NB4 (cell line): ENCODE measurements at regions not wholly inside any gene's neighbourhood (a gene's known extent, or its start where the extent isn't known, plus 50 kb on each side); places are given as distances from the start of the nearest gene placed in this dataset.

Source experiments
- CTCF ChIP-seq: IDR thresholded peaks from one replicate; pipeline ENCODE4 v1.5.1; 2012; ENCODE audit warnings: low read depth, low read length
- POLR2A ChIP-seq: IDR thresholded peaks from 2 replicates; pipeline ENCODE4 v1.6.1; 2011; ENCODE audit warnings: mild to moderate bottlenecking; ENCODE audit not compliant: insufficient read length; ENCODE audit errors: extremely low read depth
- TF ChIP-seq, protein P1 (sequence below): IDR thresholded peaks from 2 replicates; pipeline ENCODE4 v1.6.1; 2011; ENCODE audit warnings: low read depth, low read length

DNA sequence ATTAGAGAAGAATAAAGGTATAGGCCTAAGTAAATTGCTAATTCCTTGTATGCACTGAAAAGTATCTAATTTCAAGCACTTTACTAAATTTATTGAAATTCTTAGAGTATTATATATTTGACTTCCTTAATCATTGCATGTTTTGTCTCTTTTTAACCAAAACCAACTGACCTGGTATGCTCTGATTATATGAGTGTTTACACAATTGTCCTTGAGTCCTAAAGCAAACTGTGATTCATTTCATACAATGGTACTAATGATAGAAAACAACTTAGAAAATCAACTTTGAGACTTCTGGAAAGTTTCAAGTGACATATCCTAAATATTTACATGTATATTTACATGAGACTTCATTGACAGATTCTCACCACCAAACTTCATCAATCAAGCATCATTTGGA, 1177.1 kb downstream of the ADGRL3 start:
- TF ChIP-seq, protein P1, sequence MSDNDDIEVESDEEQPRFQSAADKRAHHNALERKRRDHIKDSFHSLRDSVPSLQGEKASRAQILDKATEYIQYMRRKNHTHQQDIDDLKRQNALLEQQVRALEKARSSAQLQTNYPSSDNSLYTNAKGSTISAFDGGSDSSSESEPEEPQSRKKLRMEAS, result no peak
- TF ChIP-seq CTCF, result no peak
- TF ChIP-seq POLR2A, result no peak
